GM21515 (cell line): ENCODE measurements at regions not wholly inside any gene's neighbourhood (a gene's known extent, or its start where the extent isn't known, plus 50 kb on each side); places are given as distances from the start of the nearest gene placed in this dataset.
"Not testable (repeated sequence)": the region's sequence is repeated elsewhere in the genome, so short reads cannot be mapped to it uniquely, and the experiment has no call there.

Experiments
- ATAC-seq: cut with Tn5 transposase; IDR thresholded peaks from one replicate; pipeline ENCODE4 v1.9.1; 2021; ENCODE audit not compliant: unreplicated experiment

- no peak for ATAC-seq
Observed at GRCh38 chr11:11220786-11221185, 132.3 kb downstream of the CSNK2A3 start.

GRCh38 chr11:11218629-11218986, 134.4 kb downstream of the CSNK2A3 start:
- no peak for ATAC-seq

GRCh38 chr11:11217929-11218628, 135.0 kb downstream of the CSNK2A3 start:
- ATAC-seq: no peak

DNA sequence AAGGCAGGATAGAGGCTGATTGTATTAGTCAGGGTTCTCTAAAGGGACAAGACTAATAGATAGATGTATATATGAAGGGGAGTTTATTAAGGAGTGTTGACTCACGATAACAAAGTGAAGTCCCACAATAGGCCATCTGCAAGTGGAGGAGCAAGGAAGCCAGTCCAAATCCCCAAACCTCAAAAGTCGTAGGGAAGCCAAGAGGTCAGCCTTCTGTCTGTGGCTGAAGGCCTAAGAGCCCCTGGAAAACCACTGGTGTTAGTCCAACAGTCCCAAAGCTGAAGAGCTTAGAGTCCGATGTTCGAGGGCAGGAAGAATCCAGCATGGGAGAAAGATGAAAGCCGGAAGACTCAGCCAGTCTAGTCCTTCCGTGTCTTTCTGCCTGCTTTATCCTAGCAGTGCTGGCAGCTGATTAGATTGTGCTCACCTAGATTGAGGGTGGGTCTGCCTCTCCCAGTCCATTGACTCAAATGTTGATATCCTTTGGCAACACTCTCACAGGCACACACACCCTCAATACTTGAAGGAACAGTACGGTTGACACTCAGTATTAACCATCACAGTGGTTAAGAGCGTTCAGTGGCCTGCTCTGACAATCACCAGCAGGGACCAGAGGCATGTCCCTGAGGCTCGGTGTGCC, 135.6 kb downstream of the CSNK2A3 start:
- no peak for ATAC-seq

DNA sequence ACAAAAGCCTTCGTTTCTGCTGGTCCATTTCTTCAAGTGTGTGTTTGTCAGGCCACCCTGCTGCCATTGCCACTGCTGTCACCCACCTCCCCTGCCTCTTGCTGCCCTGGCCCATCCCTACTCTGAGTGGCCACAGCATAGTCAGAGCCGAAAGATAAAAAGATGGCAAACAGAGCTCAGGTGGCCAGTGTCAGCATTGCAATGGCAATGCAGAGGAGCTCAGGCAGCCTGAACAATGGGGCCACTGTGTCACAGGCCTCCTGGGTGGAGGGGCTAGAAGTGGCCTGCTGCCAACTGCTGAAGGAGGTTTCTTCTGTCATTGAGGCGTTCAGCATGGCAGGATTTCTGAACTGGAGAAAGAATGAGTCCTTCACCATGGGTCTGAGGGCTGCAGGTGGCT, 137.1 kb downstream of the CSNK2A3 start:
- no peak for ATAC-seq

DNA sequence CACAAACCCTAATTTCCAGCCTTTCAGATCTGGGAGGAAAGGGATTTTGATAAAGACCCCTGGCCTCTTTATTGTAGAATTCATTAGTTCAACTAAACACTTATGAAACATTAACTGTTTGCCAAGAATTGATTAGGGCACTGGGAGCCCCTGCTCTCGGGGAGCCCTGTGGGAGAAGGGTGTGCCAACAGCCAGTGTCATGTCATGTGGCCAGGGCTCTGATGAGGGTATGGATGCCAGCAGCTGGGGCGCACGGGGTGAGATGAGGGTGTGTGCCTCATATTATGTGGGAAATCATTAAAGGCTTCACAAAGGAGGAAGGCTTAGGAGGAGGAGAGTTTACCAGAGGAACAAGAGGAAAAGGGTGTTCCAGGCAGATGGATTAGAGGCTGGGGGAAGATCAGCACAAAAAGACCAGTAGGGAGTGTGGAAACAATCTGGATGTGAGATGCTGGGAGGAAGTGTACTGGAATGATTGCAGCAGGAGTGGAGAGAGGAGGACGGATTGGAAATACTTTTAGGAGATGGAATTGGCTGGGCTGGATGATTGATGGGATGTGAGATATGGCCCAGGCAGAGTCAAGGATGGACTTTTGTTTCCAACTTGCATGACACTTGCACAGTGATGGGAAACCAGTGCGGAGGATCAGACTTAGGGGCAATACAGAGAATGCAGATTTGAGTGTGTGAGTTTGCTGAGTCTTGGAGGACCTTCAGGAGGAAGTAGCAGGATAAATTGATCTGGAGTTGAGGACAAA, 137.8 kb downstream of the CSNK2A3 start:
- no peak for ATAC-seq

DNA sequence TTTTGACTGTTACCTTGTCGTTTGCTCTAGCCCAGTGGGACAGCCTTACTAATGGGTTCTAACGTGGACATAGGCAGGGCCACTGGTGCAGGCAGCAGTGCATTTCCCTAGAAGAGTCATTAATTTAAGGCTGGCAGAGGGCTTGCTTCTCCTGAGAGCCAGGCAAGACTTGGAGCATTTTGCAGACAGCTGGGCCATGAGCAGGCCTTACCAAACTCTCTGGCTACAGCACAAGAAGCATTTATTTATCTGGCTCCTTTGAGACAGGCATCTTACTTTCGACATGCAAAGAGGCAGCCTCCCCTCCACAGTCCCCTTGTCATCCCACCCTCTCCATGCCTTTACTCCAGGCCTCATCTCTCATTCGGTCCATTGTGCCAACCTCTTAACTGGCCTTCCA, 139.9 kb downstream of the CSNK2A3 start:
- ATAC-seq: no peak

DNA sequence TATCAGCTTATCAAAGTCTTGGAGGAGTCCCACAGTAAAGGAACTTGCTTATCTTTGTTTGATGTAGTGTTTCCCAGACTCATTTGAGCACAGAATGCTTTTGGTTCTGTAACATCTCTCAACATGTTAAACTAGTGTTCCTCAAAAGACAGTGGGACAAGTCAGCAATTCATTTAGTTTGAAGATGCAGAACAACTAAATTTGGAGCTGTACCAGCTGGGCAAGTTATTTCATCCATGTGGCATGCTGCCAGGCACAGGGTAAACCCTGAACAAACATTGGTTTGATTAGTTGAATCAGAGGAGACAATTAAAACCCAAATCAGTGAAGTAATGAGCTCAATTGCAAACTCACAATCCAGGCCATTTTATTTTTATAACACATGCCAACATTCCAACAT, 141.2 kb downstream of the CSNK2A3 start:
- ATAC-seq: no peak

DNA sequence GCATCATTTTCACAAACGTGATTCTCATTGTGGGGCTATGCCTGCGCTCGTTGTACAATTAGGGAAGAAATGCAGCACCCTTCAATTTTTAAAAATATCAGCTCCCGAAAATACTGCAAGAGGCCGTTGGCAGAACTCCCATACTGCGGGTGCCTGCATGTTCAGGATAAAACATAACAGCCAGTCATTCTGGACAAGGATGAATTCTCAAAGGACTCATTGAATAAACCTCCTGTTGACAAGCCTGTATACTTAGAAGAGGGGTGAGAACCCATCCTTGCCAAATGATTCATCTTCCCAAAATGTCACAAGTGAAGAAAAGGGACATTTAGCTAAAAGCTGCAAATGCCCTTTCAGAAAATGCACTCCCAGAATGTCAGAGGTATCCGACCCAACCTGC, 141.9 kb downstream of the CSNK2A3 start:
- ATAC-seq: no peak

DNA sequence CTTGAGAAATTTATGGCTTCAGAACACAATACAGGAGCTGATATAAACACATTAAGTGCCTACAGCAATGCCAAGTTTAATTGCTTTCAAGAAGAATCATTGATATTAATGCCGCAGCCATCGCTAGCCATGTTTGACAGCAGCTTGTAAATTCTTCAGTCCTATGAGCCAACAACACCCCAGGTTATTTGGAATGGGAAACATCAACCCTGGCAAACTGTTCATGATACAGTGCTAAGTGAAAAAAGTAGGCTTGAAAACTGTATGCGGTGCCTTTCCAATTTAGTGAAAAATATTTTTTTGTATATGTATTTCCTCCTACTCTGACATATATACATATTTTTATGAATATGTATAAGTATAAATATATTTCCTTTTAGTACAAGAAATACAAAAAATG, 142.6 kb downstream of the CSNK2A3 start:
- no peak for ATAC-seq

GRCh38 chr11:11209967-11210366, 143.1 kb downstream of the CSNK2A3 start:
- ATAC-seq: no peak

DNA sequence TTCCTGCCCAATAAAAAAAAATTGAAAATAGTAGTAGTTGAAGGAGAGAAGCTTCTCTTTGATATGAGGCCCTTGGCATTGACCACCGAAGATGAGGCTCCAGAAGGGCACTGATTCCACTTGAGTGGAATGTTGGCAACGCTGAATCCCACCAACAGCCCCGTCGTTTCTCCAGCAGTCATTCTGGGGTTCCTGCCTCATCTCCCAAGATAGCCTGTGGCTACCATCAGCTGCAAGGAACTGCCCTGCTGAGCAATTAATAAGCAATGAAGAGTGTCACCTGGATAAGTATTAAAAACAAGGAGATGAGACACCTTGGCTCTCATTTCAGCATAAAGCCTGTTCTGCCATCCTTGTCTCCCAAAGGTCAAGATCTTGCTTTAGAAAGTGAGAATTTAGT, 144.1 kb downstream of the CSNK2A3 start:
- no peak for ATAC-seq

- no peak for ATAC-seq
Observed at GRCh38 chr11:11207428-11207827, 145.6 kb downstream of the CSNK2A3 start.

DNA sequence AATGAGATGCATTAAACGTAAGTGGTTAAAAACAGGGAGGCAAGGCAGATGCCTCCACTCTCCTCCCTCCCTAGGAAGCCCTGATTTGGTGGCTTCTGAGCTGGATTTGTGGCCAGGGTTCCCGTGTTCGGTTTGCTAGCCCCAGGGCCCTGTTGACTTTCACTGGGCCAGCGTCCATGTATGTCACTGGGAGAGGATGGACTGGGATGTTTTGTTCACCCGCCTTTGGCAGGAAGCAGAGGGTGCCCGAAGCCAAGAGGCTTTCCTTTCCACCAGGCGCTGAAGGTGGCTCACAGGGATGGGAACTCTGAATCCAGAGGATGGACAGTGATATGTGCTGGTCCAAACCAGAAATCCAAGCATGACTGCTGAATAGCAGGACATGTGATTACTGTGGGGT, 146.6 kb downstream of the CSNK2A3 start:
- ATAC-seq: no peak

DNA sequence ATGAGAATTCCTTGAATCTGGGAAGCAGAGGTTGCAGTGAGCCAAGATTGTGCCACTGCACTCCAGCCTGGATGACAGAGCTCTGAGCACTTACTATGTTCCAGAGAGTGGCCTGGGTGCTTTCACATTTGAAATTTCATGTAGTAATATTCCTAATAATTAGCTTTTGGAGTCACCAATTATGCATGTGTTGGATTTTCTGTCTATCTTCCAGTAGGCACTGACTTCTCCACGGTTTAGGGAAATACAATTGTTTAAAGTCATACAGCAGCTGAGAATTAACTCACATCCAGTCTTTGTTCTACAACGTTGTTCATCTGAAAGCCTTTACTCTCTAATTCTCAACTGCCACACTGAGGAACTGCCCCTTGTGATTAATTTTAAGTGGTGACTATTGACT, 150.2 kb downstream of the CSNK2A3 start:
- no peak for ATAC-seq

DNA sequence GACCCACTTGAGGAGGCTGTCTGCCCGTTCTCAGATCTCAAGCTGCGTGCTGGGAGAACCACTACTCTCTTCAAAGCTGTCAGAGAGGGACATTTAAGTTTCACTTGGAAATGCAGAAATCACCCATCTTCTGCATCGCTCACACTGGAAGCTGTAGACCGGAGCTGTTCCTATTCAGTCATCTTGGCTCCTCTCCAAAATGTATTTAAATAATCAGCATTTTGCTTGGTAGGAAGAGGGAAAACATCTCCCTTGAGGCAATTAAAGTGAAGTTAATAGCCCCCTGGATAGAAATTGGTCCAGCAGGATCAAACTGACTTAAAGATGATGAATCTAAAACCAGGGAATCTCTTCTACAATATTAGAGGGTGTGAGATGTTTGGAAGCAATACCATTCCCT, 151.7 kb downstream of the CSNK2A3 start:
- not testable (repeated sequence) for ATAC-seq

- ATAC-seq: no peak
Observed at GRCh38 chr11:11192541-11192940, 160.5 kb downstream of the CSNK2A3 start.

- no peak for ATAC-seq
Observed at GRCh38 chr11:11189506-11189905, 163.5 kb downstream of the CSNK2A3 start.

- ATAC-seq: no peak
Observed at GRCh38 chr11:11186249-11186648, 166.8 kb downstream of the CSNK2A3 start.

DNA sequence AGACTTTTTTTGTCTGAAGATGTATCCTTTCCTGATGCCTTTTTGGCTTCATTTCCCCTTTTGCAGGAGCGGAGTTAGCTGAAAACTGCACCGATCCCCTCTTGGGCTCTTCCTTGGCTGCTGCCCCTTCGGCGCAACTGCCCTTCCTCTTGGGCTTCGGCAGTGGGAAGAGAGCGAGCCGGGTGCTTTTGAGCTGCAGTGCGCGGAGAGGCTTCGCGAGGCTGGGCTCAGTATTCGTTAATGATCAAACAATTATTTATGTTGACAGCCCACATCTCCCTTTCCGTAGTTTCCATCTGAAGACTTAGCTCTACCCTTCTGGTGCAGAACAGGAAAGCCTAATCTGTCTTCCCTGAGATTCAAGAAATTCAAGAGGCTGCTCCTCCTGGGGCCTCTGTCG, 170.8 kb downstream of the CSNK2A3 start:
- no peak for ATAC-seq

DNA sequence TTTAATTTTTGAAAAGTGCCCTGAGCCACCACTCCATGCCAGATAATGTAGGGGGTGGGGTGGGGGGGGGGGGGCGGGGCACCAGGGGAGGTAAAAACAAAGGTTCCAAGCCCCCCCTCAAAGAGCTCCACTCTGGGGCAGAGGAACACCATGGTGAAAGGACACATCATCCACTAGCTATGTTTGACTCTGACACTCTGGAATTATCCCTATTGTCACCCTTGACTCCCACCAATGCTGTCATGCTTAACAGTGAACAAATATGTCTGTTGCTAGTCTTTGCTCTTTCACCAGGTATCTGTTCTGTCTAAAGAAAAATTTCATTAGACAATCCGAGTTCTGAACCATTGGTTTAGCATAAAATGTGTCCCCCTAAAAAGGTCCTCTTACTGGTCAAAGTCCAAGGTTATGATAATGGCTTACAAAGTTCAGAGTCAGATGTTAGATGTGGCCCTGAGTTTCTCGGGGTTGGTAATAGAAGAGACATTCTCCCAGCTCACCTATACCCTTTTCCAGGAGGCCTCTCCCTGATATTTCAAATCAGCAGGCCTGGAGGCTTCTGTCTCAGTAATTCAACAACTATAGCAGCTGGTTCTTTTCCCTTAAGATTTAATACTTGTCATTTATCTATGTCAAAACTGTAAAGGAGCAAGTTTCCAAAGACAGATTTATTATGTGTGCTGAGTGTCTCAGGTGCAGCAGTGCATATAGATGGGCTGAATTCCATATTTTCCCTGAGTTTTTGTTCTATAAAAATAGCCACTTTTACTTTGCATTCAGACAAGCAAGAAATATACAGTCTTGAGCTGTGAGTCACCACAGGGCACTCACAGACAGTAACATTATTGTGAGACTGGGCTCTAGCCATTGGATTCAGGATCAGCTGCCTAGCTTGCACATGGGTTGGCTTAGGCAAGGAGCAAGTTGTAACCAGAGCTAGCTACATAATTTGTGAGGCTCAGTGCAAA, 174.1 kb downstream of the CSNK2A3 start:
- no peak for ATAC-seq
